ENCODE measurements at regions not wholly inside any gene's neighbourhood (a gene's known extent, or its start where the extent isn't known, plus 50 kb on each side); places are given as distances from the start of the nearest gene placed in this dataset.

- Histone ChIP-seq H3K36me3 (ENCODE audit: control insufficient read depth, insufficient read depth, low read length) (no peaks in the 10 kb centered on the region), H3K27me3 (replicated peaks; ENCODE audit: control insufficient read depth, insufficient read depth, low read length) (no peaks in the 10 kb centered on the region), H3K4me3 (replicated peaks; ENCODE audit: low read depth, low read length) (no peak overlapping the region)
- TF ChIP-seq CTCF (IDR thresholded peaks at IDR 0.05; ENCODE audit: insufficient read depth, low read length, poor library complexity, severe bottlenecking) = no peak
- DNase-seq (ENCODE audit: extremely low read depth, insufficient read length) = no peak
Measured at GRCh38 chr10:83574770-83575169, 564.5 kb upstream of the GHITM start.

- Histone ChIP-seq H3K36me3 (ENCODE audit: control insufficient read depth, insufficient read depth, low read length) (no peaks in the 10 kb centered on the region), H3K4me3 (replicated peaks; ENCODE audit: low read depth, low read length) (no peak overlapping the region), H3K27me3 (replicated peaks; ENCODE audit: control insufficient read depth, insufficient read depth, low read length) (no peaks in the 10 kb centered on the region)
- no peak for DNase-seq (ENCODE audit: extremely low read depth, insufficient read length)
- TF ChIP-seq CTCF (IDR thresholded peaks at IDR 0.05; ENCODE audit: insufficient read depth, low read length, poor library complexity, severe bottlenecking) = no peak
Measured at GRCh38 chr10:83577421-83577820, 561.9 kb upstream of the GHITM start.

GRCh38 chr10:83580373-83581012 lies 558.8 kb upstream of the GHITM start:
- DNase-seq (ENCODE audit: extremely low read depth, insufficient read length) = no peak
- no peak overlapping the region for H3K4me3 ChIP-seq (replicated peaks; ENCODE audit: low read depth, low read length)
- H3K27me3 ChIP-seq (replicated peaks; ENCODE audit: control insufficient read depth, insufficient read depth, low read length) = no peaks in the 10 kb centered on the region
- no peak for TF ChIP-seq CTCF (IDR thresholded peaks at IDR 0.05; ENCODE audit: insufficient read depth, low read length, poor library complexity, severe bottlenecking)
- H3K36me3 ChIP-seq (ENCODE audit: control insufficient read depth, insufficient read depth, low read length) = no peaks in the 10 kb centered on the region

GRCh38 chr10:83582407-83583095 lies 556.8 kb upstream of the GHITM start:
- H3K4me3 ChIP-seq (replicated peaks; ENCODE audit: low read depth, low read length) = no peak overlapping the region
- TF ChIP-seq CTCF (IDR thresholded peaks at IDR 0.05; ENCODE audit: insufficient read depth, low read length, poor library complexity, severe bottlenecking) = no peak
- no peaks in the 10 kb centered on the region for H3K27me3 ChIP-seq (replicated peaks; ENCODE audit: control insufficient read depth, insufficient read depth, low read length)
- DNase-seq (ENCODE audit: extremely low read depth, insufficient read length) = no peak
- no peaks in the 10 kb centered on the region for H3K36me3 ChIP-seq (ENCODE audit: control insufficient read depth, insufficient read depth, low read length)

GRCh38 chr10:83585686-83586085 lies 553.6 kb upstream of the GHITM start:
- no peak for DNase-seq (ENCODE audit: extremely low read depth, insufficient read length)
- no peaks in the 10 kb centered on the region for H3K36me3 ChIP-seq (ENCODE audit: control insufficient read depth, insufficient read depth, low read length)
- TF ChIP-seq CTCF (IDR thresholded peaks at IDR 0.05; ENCODE audit: insufficient read depth, low read length, poor library complexity, severe bottlenecking) = no peak
- no peaks in the 10 kb centered on the region for H3K27me3 ChIP-seq (replicated peaks; ENCODE audit: control insufficient read depth, insufficient read depth, low read length)
- H3K4me3 ChIP-seq (replicated peaks; ENCODE audit: low read depth, low read length) = no peak overlapping the region

All from GM06990 (cell line).